RWPE2 (cell line): ENCODE measurements at regions not wholly inside any gene's neighbourhood (a gene's known extent, or its start where the extent isn't known, plus 50 kb on each side); places are given as distances from the start of the nearest gene placed in this dataset.

Source experiments
- ATAC-seq: fragments of 200-7000 bp; cut with Tn5 transposase; 3 replicates; pipeline ENCODE4 v1.9.1; 2021; ENCODE audit warnings: low read depth
- DNase-seq: peaks from one replicate; pipeline ENCODE4 v3.0.0-alpha.2; 2020; ENCODE audit warnings: low spot score
- H3K27ac ChIP-seq: fragments of 450-650 bp; 2 replicates; pipeline ENCODE4 v1.5.1; 2017; ENCODE audit warnings: mild to moderate bottlenecking; ENCODE audit not compliant: poor library complexity, severe bottlenecking
- H3K27me3 ChIP-seq: fragments of 250-450 bp; sonication (Bioruptor Pico); 2 replicates; pipeline ENCODE4 v1.5.1; 2021; ENCODE audit warnings: mild to moderate bottlenecking, moderate library complexity; ENCODE audit not compliant: insufficient read depth, poor library complexity, severe bottlenecking
- H3K36me3 ChIP-seq: fragments of 250-450 bp; sonication (Bioruptor Pico); 2 replicates; pipeline ENCODE4 v1.5.1; 2020; ENCODE audit warnings: low read depth, mild to moderate bottlenecking, moderate library complexity
- H3K4me1 ChIP-seq: fragments of 250-450 bp; sonication (Bioruptor Pico); 2 replicates; pipeline ENCODE4 v1.5.1; 2021; ENCODE audit warnings: mild to moderate bottlenecking, moderate library complexity; ENCODE audit not compliant: insufficient read depth, poor library complexity, severe bottlenecking
- H3K4me3 ChIP-seq: fragments of 250-450 bp; sonication (Bioruptor Pico); 2 replicates; pipeline ENCODE4 v1.5.1; 2021; ENCODE audit warnings: mild to moderate bottlenecking, moderate library complexity; ENCODE audit not compliant: severe bottlenecking
- H3K9me3 ChIP-seq: fragments of 250-450 bp; sonication (Bioruptor Pico); 2 replicates; pipeline ENCODE4 v1.5.1; 2021; ENCODE audit warnings: mild to moderate bottlenecking, moderate library complexity; ENCODE audit not compliant: severe bottlenecking
- CTCF ChIP-seq: fragments of 450-650 bp; IDR thresholded peaks from one replicate; pipeline ENCODE4 v1.5.1; 2017; ENCODE audit warnings: mild to moderate bottlenecking, moderate library complexity; ENCODE audit not compliant: poor library complexity, severe bottlenecking

- Histone ChIP-seq H3K4me3 (no peak overlapping the region), H3K9me3 (peaks cover 6% of the 10 kb centered on the region), H3K27ac (no peak overlapping the region), H3K36me3 (no peaks in the 10 kb centered on the region), H3K4me1 (no peaks in the 10 kb centered on the region), H3K27me3 (no peaks in the 10 kb centered on the region)
- TF ChIP-seq CTCF: no peak
- DNase-seq (no peak), ATAC-seq (no peak)
Observed at GRCh38 chr2:150792780-150793300, 305.4 kb upstream of the RND3 start.

- ATAC-seq (no peak), DNase-seq (no peak)
- Histone ChIP-seq H3K9me3 (peaks cover 6% of the 10 kb centered on the region), H3K4me1 (no peaks in the 10 kb centered on the region), H3K27ac (no peak overlapping the region), H3K36me3 (no peaks in the 10 kb centered on the region), H3K4me3 (no peak overlapping the region), H3K27me3 (no peaks in the 10 kb centered on the region)
- TF ChIP-seq CTCF: no peak
Observed at GRCh38 chr2:150791567-150791966, 304.1 kb upstream of the RND3 start.

GRCh38 chr2:150789376-150789905 lies 302.0 kb upstream of the RND3 start:
- Histone ChIP-seq H3K27ac (no peak overlapping the region), H3K4me3 (no peak overlapping the region), H3K27me3 (no peaks in the 10 kb centered on the region), H3K36me3 (no peaks in the 10 kb centered on the region), H3K4me1 (no peaks in the 10 kb centered on the region), H3K9me3 (peaks cover 6% of the 10 kb centered on the region)
- ATAC-seq: no peak
- DNase-seq: no peak
- no peak for TF ChIP-seq CTCF

GRCh38 chr2:150788426-150789140 lies 301.1 kb upstream of the RND3 start:
- Histone ChIP-seq H3K9me3 (peaks cover 6% of the 10 kb centered on the region), H3K4me1 (no peaks in the 10 kb centered on the region), H3K4me3 (no peak overlapping the region), H3K27me3 (no peaks in the 10 kb centered on the region), H3K27ac (no peak overlapping the region), H3K36me3 (no peaks in the 10 kb centered on the region)
- TF ChIP-seq CTCF: no peak
- no peak for DNase-seq
- ATAC-seq: no peak
